SK-N-SH treated with all-trans-retinoic acid at 6 μM for 48 hours (cell line): ENCODE measurements at regions not wholly inside any gene's neighbourhood (a gene's known extent, or its start where the extent isn't known, plus 50 kb on each side); places are given as distances from the start of the nearest gene placed in this dataset.

Experiments used
- ATAC-seq: fragments of 200-7000 bp; cut with Tn5 transposase; 3 replicates; pipeline ENCODE4 v1.9.1; 2020; ENCODE audit warnings: mild to moderate bottlenecking, moderate library complexity
- ARNTL ChIP-seq: fragments of 450-650 bp; formaldehyde crosslinking; IDR thresholded peaks from 2 replicates; pipeline ENCODE4 v1.5.0; 2020; ENCODE audit warnings: low read depth, mild to moderate bottlenecking, moderate library complexity, borderline replicate concordance
- BACH2 ChIP-seq: fragments of 250-450 bp; sonication (Bioruptor Pico); IDR thresholded peaks from 2 replicates; pipeline ENCODE4 v1.9.0; 2021; ENCODE audit warnings: mild to moderate bottlenecking, borderline replicate concordance
- CSDC2 ChIP-seq: fragments of 250-450 bp; sonication (Bioruptor Pico); IDR thresholded peaks from 2 replicates; pipeline ENCODE4 v1.5.0; 2020; ENCODE audit warnings: mild to moderate bottlenecking, moderate library complexity
- ESRRG ChIP-seq: fragments of 250-450 bp; sonication (Bioruptor Pico); IDR thresholded peaks from 2 replicates; pipeline ENCODE4 v1.6.1; 2021; ENCODE audit warnings: mild to moderate bottlenecking
- GLIS3 ChIP-seq: fragments of 250-450 bp; sonication (Bioruptor Pico); IDR thresholded peaks from 2 replicates; pipeline ENCODE4 v1.5.0; 2020; ENCODE audit warnings: mild to moderate bottlenecking, moderate library complexity
- ISL1 ChIP-seq: fragments of 250-450 bp; sonication (Bioruptor Pico); IDR thresholded peaks from 2 replicates; pipeline ENCODE4 v2.1.2; 2022; ENCODE audit warnings: mild to moderate bottlenecking, moderate library complexity
- OSR1 ChIP-seq: fragments of 250-450 bp; sonication (Bioruptor Pico); IDR thresholded peaks from 2 replicates; pipeline ENCODE4 v1.8.0; 2022; ENCODE audit warnings: moderate library complexity, mild to moderate bottlenecking, inconsistent platforms
- PATZ1 ChIP-seq: fragments of 250-450 bp; sonication (Bioruptor Pico); IDR thresholded peaks from 2 replicates; pipeline ENCODE4 v1.8.0; 2020; ENCODE audit warnings: mild to moderate bottlenecking, moderate library complexity, borderline replicate concordance
- PPARA ChIP-seq: fragments of 250-450 bp; sonication (Bioruptor Pico); IDR thresholded peaks from 2 replicates; pipeline ENCODE4 v1.5.0; 2020; ENCODE audit warnings: mild to moderate bottlenecking, borderline replicate concordance
- SNAI2 ChIP-seq: fragments of 250-450 bp; sonication (Bioruptor Pico); IDR thresholded peaks from 2 replicates; pipeline ENCODE4 v1.5.0; 2020; ENCODE audit warnings: mild to moderate bottlenecking, moderate library complexity
- TCF4 ChIP-seq: fragments of 250-450 bp; sonication (Bioruptor Pico); IDR thresholded peaks from 2 replicates; pipeline ENCODE4 v1.8.0; 2021; ENCODE audit warnings: mild to moderate bottlenecking, moderate library complexity, borderline replicate concordance
- TOX ChIP-seq: fragments of 250-450 bp; sonication (Bioruptor Pico); IDR thresholded peaks from 2 replicates; pipeline ENCODE4 v1.8.0; 2021; ENCODE audit warnings: mild to moderate bottlenecking, moderate library complexity, borderline replicate concordance
- TSHZ2 ChIP-seq: fragments of 250-450 bp; sonication (Bioruptor Pico); IDR thresholded peaks from 2 replicates; pipeline ENCODE4 v1.5.0; 2020; ENCODE audit warnings: mild to moderate bottlenecking, moderate library complexity
- ZFP3 ChIP-seq: fragments of 250-450 bp; sonication (Bioruptor Pico); IDR thresholded peaks from 2 replicates; pipeline ENCODE4 v1.5.0; 2020; ENCODE audit warnings: mild to moderate bottlenecking, moderate library complexity
- ZFP30 ChIP-seq: fragments of 450-650 bp; formaldehyde crosslinking; IDR thresholded peaks from 2 replicates; pipeline ENCODE4 v1.5.0; 2022; ENCODE audit warnings: mild to moderate bottlenecking, moderate library complexity
- ZNF565 ChIP-seq: fragments of 450-650 bp; formaldehyde crosslinking; conservative IDR thresholded peaks from 2 replicates; pipeline ENCODE4 v1.5.0; 2020; ENCODE audit warnings: low read depth, mild to moderate bottlenecking, moderate library complexity
- ZNF70 ChIP-seq: fragments of 450-650 bp; formaldehyde crosslinking; IDR thresholded peaks from 2 replicates; pipeline ENCODE4 v1.5.0; 2020; ENCODE audit warnings: mild to moderate bottlenecking, moderate library complexity
- ZNF8 ChIP-seq: fragments of 450-650 bp; formaldehyde crosslinking; IDR thresholded peaks from 2 replicates; pipeline ENCODE4 v1.5.0; 2020; ENCODE audit warnings: mild to moderate bottlenecking, moderate library complexity
- TF ChIP-seq, protein P1 (sequence below): fragments of 250-450 bp; sonication (Bioruptor Pico); IDR thresholded peaks from 2 replicates; pipeline ENCODE4 v1.5.1; 2020; ENCODE audit warnings: low read depth, mild to moderate bottlenecking, moderate library complexity

DNA sequence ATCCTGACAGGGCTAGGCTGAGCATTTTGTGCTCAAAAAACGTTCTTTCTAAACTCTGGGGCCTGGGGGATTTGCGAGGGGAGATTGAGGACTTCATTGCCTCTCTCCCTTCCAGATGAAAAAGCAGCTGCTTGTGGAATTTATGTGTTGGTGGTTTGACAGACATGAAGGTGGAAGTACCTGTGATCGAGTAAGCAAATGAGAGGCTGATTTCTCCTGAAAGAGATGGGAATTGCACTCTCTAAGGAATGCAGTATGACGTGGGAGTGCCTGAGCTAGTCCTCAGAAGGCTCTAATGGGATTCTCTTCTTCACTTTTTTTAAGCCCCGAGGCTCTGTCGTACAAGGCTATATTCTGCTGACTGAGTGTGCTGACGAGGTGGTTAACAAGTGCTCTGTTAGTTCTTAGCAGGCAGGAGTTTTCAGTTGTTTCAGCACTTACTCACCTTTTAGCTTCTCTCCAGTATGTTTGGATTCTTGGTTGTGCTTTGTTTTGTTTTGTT lies 426.8 kb upstream of the CNKSR2 start:
- ATAC-seq = no peak
- TF ChIP-seq, protein P1, sequence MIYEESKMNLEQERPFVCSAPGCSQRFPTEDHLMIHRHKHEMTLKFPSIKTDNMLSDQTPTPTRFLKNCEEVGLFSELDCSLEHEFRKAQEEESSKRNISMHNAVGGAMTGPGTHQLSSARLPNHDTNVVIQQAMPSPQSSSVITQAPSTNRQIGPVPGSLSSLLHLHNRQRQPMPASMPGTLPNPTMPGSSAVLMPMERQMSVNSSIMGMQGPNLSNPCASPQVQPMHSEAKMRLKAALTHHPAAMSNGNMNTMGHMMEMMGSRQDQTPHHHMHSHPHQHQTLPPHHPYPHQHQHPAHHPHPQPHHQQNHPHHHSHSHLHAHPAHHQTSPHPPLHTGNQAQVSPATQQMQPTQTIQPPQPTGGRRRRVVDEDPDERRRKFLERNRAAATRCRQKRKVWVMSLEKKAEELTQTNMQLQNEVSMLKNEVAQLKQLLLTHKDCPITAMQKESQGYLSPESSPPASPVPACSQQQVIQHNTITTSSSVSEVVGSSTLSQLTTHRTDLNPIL (CRISPR knock-in tag) = no peak
- TF ChIP-seq ZFP30 (CRISPR knock-in tag) = no peak
- TF ChIP-seq PPARA = no peak
- no peak for TF ChIP-seq ESRRG (CRISPR knock-in tag)
- TF ChIP-seq PATZ1 = no peak
- no peak for TF ChIP-seq GLIS3 (CRISPR knock-in tag)

GRCh38 chrX:20913760-20914159 lies 460.5 kb upstream of the CNKSR2 start:
- ATAC-seq = no peak
- TF ChIP-seq ZFP3 (no peak), TOX (CRISPR knock-in tag) (no peak), ZNF70 (no peak), ISL1 (CRISPR knock-in tag) (no peak), ZNF8 (CRISPR knock-in tag) (no peak), GLIS3 (CRISPR knock-in tag) (no peak), OSR1 (CRISPR knock-in tag) (no peak), BACH2 (CRISPR knock-in tag) (no peak), SNAI2 (CRISPR knock-in tag) (no peak)
- TF ChIP-seq, protein P1 (CRISPR knock-in tag) = no peak

DNA sequence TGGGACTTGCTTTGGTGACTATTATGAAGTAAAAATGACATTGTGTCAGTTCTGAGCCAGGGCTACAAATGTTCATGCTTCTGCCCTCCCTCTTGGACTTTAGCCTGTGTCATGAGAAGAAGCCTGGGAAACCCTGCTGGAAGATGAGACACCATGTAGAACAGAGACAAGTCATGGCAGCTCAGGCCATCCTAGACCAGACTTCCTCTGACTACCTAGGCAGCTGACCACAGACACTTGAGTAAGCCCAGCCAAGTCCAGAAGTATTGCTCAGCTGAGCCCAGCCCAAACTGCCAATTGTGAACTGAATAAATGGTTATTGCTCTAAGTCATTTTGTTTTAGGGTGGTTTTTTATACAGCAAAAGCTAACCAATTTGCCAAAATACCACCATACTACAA lies 467.6 kb upstream of the CNKSR2 start:
- TF ChIP-seq GLIS3 (CRISPR knock-in tag) = no peak
- no peak for TF ChIP-seq TSHZ2 (CRISPR knock-in tag)
- no peak for TF ChIP-seq CSDC2 (CRISPR knock-in tag)
- TF ChIP-seq ZNF8 (CRISPR knock-in tag) = no peak
- TF ChIP-seq ZFP30 (CRISPR knock-in tag) = no peak
- TF ChIP-seq ZNF70 = no peak
- no peak for TF ChIP-seq TCF4
- no peak for TF ChIP-seq ZNF565 (CRISPR knock-in tag)
- TF ChIP-seq ESRRG (CRISPR knock-in tag) = no peak
- no peak for TF ChIP-seq OSR1 (CRISPR knock-in tag)
- TF ChIP-seq ARNTL (CRISPR knock-in tag) = no peak
- TF ChIP-seq ISL1 (CRISPR knock-in tag) = no peak
- TF ChIP-seq, protein P1 (CRISPR knock-in tag) = no peak
- TF ChIP-seq PATZ1 = no peak
- ATAC-seq = no peak
